ENCODE measurements at regions not wholly inside any gene's neighbourhood (a gene's known extent, or its start where the extent isn't known, plus 50 kb on each side); places are given as distances from the start of the nearest gene placed in this dataset.
"Not testable (repeated sequence)": the region's sequence is repeated elsewhere in the genome, so short reads cannot be mapped to it uniquely, and the experiment has no call there.

DNA sequence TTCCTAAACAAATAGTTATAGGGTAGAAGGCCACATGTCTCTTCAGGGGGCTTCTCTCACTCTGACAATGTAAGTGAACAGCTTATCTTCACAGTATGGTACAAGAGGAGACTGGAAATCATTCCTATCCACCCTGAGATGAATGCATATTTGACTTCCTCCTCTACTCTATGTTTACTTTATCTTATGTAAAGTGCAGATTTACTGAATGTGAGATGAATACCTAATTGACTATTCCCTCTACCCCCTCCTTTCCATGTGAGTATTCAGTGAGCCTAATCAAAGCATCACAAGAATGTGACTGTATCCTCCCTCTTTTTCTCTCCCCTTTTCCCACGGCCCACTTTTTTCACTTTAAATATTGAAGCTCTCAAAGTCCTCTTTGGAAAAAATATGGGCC lies 132.5 kb downstream of the BACH1 start:
- Mint-ChIP-seq H3K27me3 (ENCODE audit: low read depth) (no peaks in the 10 kb centered on the region), H3K27ac (no peak overlapping the region), H3K9me3 (no peaks in the 10 kb centered on the region), H3K36me3 (ENCODE audit: low read depth) (no peaks in the 10 kb centered on the region), H3K4me1 (ENCODE audit: low read depth) (peaks cover 15% of the 10 kb centered on the region), H3K4me3 (no peak overlapping the region)

DNA sequence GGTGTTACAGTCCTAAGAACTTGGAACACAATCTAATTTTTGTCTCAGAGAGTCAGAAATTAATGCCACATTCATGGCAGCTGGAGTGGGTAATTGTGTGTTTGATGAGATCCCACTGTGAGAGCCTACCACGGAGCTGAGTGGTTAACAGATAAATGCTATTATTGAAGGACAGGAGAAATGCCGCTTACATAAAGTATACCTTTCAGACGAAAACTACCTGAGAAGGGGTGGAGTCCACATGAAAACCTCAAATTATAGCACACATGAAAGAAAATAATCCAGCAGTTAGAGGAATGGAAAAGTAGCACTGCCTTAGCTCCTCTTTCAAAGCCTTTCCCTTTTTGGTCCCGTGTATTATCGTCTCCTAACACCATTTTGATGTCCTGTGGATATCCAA lies 133.0 kb downstream of the BACH1 start:
- Mint-ChIP-seq H3K4me3 (no peak overlapping the region), H3K9me3 (no peaks in the 10 kb centered on the region), H3K4me1 (ENCODE audit: low read depth) (peaks cover 20% of the 10 kb centered on the region), H3K27me3 (ENCODE audit: low read depth) (no peaks in the 10 kb centered on the region), H3K36me3 (ENCODE audit: low read depth) (peaks cover 2% of the 10 kb centered on the region), H3K27ac (no peak overlapping the region)

DNA sequence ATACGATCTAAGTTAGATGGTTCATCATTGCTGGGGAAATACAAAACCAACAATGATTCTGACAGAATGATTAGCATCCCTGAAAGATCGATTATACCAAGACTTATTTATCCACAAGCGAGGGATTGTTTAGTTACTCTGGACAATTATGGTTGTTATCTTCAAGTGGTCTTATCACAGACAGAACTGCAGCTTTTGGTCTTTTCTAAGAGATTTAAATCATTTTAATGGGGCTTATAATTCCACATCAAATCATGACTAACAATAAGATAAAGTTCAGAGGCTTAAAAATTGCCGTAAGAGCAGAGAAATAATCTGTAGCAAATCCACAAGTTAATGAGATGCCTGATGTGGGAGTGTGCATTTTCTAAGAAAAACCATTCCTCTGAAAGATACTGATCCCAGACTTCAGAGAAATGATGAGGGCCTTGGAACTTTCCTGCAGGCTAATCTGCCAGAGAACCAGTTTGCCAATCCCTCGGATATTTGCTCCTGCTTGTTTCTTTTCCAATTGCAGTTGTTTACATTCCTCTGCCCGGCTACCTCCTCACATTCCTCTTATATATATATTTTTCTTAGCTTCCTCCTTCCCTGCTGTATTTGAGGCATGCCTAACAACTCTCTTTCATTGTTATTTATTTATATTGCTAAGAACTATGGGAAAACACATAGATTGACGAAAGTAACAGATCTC lies 134.8 kb downstream of the BACH1 start:
- Mint-ChIP-seq H3K9me3 (no peaks in the 10 kb centered on the region), H3K27me3 (ENCODE audit: low read depth) (no peaks in the 10 kb centered on the region), H3K4me3 (no peak overlapping the region), H3K4me1 (ENCODE audit: low read depth) (peaks cover 20% of the 10 kb centered on the region), H3K36me3 (ENCODE audit: low read depth) (peaks cover 2% of the 10 kb centered on the region), H3K27ac (no peak overlapping the region)

DNA sequence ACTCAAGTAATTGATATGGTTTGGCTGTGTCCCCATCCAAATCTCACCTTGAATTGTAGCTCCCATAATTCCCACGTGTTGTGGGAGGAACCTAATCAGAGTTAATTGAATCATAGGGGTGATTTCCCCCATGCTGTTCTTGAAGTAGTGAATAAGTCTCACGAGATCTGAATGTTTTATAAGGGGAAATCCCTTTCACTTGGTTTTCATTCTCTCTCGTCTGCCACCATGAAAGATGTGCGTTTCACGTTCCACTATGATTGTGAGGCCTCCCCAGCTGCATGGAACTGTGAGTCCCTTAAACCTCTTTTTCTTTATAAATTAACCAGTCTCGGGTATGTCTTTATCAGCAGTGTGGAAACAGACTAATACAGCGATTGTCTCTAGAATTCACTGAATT lies 135.4 kb downstream of the BACH1 start:
- Mint-ChIP-seq H3K9me3 (no peaks in the 10 kb centered on the region), H3K27ac (no peak overlapping the region), H3K4me3 (no peak overlapping the region), H3K4me1 (ENCODE audit: low read depth) (peaks cover 20% of the 10 kb centered on the region), H3K27me3 (ENCODE audit: low read depth) (no peaks in the 10 kb centered on the region), H3K36me3 (ENCODE audit: low read depth) (peaks cover 2% of the 10 kb centered on the region)

DNA sequence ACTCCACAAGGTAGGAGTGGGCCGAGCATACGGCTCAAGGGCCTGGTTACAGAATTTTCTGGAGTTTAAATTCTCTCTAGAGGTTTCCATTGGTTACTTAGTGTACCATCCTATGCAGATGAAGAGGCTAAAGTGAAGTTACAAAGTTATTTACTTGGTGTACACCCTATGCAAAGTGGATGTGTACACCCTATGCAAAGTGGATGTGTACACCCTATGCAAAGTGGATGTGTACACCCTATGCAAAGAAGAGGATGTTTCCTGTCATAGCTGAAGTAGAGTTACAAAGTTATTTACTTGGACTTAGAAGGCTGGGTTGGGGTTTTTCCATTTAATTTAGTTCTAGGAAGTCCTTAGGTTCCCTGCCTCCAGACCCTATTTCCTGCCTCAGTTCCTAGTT lies 136.3 kb downstream of the BACH1 start:
- H3K27me3 Mint-ChIP-seq (ENCODE audit: low read depth); H3K9me3 Mint-ChIP-seq; H3K4me3 Mint-ChIP-seq; H3K36me3 Mint-ChIP-seq (ENCODE audit: low read depth); H3K27ac Mint-ChIP-seq: not testable (repeated sequence)
- H3K4me1 Mint-ChIP-seq (ENCODE audit: low read depth): peaks cover 20% of the 10 kb centered on the region

DNA sequence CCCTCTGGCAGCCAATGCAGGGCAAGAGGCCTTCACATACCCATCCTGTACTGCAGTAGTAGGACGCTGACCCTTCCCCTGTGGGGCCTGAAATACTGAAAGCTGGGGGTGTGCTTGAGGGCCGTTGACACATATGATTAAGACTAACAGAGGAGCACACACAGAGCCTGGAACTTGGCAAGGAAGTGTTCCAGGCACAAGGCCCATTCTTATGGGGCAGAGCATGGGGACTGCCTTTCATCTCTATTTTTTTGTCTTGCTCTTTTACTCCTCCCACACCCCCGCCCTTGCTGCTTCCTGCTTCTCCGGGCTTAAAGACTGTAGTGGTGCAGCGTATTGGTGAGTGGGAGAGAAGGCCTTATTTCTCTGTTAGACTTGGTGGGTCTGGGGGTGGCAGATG lies 137.4 kb downstream of the BACH1 start:
- H3K36me3 Mint-ChIP-seq (ENCODE audit: low read depth): peaks cover 2% of the 10 kb centered on the region
- no peaks in the 10 kb centered on the region for H3K9me3 Mint-ChIP-seq
- no peaks in the 10 kb centered on the region for H3K27me3 Mint-ChIP-seq (ENCODE audit: low read depth)
- H3K4me3 Mint-ChIP-seq: peak overlapping the region; percentile 54
- H3K4me1 Mint-ChIP-seq (ENCODE audit: low read depth): peaks cover 20% of the 10 kb centered on the region
- peak overlapping the region; percentile 55 for H3K27ac Mint-ChIP-seq

DNA sequence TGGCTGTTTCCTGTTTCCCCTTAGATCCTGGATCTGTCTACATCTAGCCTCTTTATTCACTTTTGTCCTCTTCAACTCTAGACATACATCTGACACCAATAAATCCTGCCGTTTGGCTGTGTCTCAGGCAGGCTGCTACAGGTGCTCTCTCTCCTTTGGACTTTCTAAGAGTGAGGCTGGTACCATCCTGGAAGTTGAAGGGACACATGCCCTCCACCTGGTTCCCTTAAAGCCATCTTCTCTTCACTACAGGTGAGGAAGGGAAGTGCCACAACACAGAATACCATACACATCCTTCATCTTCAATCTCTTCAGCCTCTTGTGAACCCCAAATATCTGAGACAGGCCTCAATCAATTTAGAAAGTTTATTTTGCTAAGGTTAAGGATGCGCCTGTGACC lies 137.9 kb downstream of the BACH1 start:
- peaks cover 2% of the 10 kb centered on the region for H3K36me3 Mint-ChIP-seq (ENCODE audit: low read depth)
- peaks cover 20% of the 10 kb centered on the region for H3K4me1 Mint-ChIP-seq (ENCODE audit: low read depth)
- H3K4me3 Mint-ChIP-seq: peak overlapping the region; percentile 54
- no peaks in the 10 kb centered on the region for H3K9me3 Mint-ChIP-seq
- H3K27me3 Mint-ChIP-seq (ENCODE audit: low read depth): no peaks in the 10 kb centered on the region
- H3K27ac Mint-ChIP-seq: peak overlapping the region; percentile 55

DNA sequence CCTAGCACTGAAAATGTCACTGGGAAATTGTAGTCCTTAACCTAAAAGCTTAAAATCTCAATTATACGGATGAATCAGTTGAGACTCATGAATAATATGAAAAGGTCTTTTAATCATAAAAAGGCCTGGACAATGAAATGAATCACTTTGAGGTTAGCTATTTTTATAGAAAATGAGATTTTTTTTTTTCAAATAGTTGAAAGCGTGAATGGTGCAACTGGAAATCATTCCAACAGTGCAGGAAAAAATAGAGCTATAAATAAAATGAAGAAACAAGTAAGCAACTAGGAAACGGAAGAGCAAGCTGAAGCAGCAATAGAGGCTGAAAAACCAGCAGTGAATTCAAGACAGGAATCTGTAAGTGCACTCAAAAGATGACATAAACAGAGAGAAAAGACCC lies 142.9 kb downstream of the BACH1 start:
- Mint-ChIP-seq H3K9me3 (no peaks in the 10 kb centered on the region), H3K27me3 (ENCODE audit: low read depth) (no peaks in the 10 kb centered on the region), H3K4me1 (ENCODE audit: low read depth) (peaks cover under 1% of the 10 kb centered on the region), H3K4me3 (no peak overlapping the region), H3K36me3 (ENCODE audit: low read depth) (peaks cover under 1% of the 10 kb centered on the region), H3K27ac (no peak overlapping the region)

DNA sequence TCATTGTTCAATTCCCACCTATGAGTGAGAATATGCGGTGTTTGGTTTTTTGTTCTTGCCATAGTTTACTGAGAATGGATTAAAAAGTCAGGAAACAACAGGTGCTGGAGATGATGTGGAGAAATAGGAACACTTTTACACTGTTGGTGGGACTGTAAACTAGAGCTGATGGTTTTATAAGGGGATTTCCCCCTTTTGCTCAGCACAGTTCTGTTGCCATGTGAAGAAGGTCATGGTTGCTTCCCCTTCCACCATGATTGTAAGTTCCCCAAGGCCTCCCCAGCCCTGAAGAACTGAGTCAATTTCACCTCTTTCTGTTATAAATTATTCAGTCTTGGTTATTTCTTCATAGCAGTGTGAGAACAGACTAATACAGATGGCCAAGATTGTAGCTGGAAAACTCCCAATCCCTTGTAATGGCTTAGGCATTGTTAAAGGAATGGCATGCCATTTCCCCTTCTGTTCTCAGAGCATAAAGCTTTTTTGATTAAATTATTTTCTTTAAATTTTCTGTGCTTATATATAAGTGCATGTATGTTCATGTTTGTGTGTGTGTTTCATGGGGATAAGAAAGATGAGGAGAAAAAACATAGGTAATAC lies 144.8 kb downstream of the BACH1 start:
- Mint-ChIP-seq H3K27me3 (ENCODE audit: low read depth) (no peaks in the 10 kb centered on the region), H3K4me1 (ENCODE audit: low read depth) (no peaks in the 10 kb centered on the region), H3K36me3 (ENCODE audit: low read depth) (no peaks in the 10 kb centered on the region), H3K9me3 (peaks cover 2% of the 10 kb centered on the region), H3K4me3 (no peak overlapping the region), H3K27ac (no peak overlapping the region)

DNA sequence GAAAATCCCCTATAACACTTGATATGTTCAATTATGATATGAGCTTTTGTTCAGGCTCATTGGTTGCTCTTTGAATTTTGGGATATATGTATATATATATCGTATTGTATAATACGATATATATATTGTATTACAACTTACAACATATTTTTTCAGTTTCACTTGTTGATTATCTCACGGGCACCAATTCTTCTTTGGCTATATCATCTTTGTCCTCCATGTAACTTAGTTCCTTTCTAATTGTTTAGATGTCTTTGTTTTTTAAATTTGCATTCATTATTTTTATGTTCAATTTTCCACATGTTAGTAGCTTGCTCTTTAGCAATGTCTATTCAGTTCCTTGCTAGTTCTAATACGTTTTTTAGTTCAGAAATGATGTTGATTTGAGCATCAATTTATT lies 150.0 kb downstream of the BACH1 start:
- Mint-ChIP-seq H3K36me3 (ENCODE audit: low read depth) (peaks cover 6% of the 10 kb centered on the region), H3K27me3 (ENCODE audit: low read depth) (no peaks in the 10 kb centered on the region), H3K9me3 (peaks cover 9% of the 10 kb centered on the region), H3K4me3 (no peak overlapping the region), H3K27ac (peak overlapping the region; percentile 90), H3K4me1 (ENCODE audit: low read depth) (peaks cover 12% of the 10 kb centered on the region)

DNA sequence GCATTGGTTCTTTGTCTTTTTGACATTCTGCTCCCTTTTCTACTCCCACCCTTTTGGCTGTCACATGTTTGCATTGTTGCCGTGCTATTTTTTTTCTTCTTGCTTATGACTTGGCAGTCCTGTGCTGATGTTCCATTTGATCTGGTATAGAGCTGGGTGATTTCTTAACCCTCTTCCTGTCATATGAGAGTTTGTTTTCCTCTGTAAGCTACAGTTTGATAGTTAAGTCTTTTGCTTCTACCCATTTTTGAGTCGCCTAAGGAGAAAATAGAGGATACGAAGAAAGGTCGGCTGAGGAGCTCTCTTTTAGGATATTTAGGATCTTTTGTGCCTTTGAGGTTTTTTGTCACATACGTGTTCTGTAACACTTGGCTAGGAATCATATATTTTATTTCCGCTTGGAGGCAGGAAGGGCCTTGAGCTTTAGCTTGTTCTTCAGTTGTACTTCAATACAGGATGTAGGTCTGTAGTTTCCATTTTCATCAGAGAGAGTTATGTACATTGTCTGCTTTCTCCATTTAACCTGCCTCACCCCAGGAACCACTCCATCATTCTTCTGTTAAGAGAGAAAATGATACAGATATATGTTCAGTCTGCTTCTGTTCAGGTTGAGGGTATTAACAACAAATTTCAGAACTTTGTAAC lies 150.7 kb downstream of the BACH1 start:
- Mint-ChIP-seq H3K9me3 (peaks cover 9% of the 10 kb centered on the region), H3K4me3 (peak overlapping the region; percentile 43), H3K4me1 (ENCODE audit: low read depth) (peaks cover 12% of the 10 kb centered on the region), H3K27ac (peak overlapping the region; percentile 90), H3K36me3 (ENCODE audit: low read depth) (peaks cover 6% of the 10 kb centered on the region), H3K27me3 (ENCODE audit: low read depth) (no peaks in the 10 kb centered on the region)

DNA sequence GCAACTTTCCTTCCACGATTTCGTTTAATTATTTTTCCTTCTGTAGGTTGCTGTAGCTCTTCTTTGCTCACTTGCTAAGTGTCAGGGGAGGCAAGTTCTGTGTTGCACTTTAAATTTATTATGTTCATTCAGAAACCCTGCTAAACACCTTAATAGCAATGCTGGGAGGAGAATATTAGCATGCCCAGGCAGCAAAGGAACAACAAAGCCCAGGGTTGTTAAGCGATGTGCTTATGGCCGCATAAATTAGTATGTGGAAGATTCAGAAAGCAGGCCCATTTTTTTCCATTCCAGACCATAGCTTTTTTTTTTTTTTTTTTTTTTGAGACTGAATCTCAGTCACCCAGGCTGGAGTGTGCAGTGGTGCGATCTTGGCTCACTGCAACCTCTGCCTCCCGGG lies 151.3 kb downstream of the BACH1 start:
- Mint-ChIP-seq H3K4me1 (ENCODE audit: low read depth) (peaks cover 12% of the 10 kb centered on the region), H3K4me3 (no peak overlapping the region), H3K27ac (peak overlapping the region; percentile 90), H3K9me3 (peaks cover 9% of the 10 kb centered on the region), H3K27me3 (ENCODE audit: low read depth) (no peaks in the 10 kb centered on the region), H3K36me3 (ENCODE audit: low read depth) (peaks cover 6% of the 10 kb centered on the region)

DNA sequence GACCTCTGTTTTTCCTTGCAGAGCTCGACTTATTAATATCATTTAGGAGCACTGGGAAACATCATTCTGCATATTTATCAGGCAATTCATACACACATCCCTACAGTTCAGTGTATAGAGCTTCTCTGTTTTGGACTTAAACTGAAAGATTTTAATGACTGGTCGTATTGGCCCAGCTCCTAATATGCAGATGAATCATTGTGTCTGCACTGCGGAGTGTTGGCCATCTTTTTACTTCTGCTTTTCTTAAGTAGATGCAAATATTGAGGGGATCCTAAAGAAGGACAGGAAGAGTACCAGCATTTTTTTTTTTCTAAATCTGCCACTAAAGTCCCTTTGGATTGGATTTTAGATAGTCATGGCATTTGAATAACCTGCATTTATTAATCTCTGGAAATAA lies 154.8 kb downstream of the BACH1 start:
- Mint-ChIP-seq H3K4me3 (no peak overlapping the region), H3K4me1 (ENCODE audit: low read depth) (peaks cover 12% of the 10 kb centered on the region), H3K27me3 (ENCODE audit: low read depth) (no peaks in the 10 kb centered on the region), H3K36me3 (ENCODE audit: low read depth) (peaks cover 6% of the 10 kb centered on the region), H3K9me3 (peaks cover 7% of the 10 kb centered on the region), H3K27ac (no peak overlapping the region)

DNA sequence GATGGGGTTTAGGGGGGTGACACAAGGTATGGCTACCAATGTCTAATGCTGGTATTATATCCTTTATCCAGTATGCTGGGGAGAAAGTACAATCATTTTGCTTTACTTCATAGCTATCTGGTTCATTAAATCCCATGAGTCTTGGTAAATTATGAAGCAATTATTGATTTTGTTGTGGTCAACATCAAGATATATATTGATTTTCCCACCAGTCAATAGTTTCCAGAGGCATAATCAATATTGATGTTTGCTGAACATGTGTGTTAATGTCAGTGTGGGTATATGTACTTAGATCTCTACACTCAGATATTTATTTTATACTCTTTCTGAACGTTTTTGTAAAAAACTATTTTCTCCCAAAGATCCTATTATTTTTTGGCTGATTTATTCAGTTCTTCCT lies 155.5 kb downstream of the BACH1 start:
- Mint-ChIP-seq H3K27ac (no peak overlapping the region), H3K9me3 (peaks cover 2% of the 10 kb centered on the region), H3K36me3 (ENCODE audit: low read depth) (peaks cover 1% of the 10 kb centered on the region), H3K4me1 (ENCODE audit: low read depth) (peaks cover 8% of the 10 kb centered on the region), H3K27me3 (ENCODE audit: low read depth) (no peaks in the 10 kb centered on the region), H3K4me3 (no peak overlapping the region)

DNA sequence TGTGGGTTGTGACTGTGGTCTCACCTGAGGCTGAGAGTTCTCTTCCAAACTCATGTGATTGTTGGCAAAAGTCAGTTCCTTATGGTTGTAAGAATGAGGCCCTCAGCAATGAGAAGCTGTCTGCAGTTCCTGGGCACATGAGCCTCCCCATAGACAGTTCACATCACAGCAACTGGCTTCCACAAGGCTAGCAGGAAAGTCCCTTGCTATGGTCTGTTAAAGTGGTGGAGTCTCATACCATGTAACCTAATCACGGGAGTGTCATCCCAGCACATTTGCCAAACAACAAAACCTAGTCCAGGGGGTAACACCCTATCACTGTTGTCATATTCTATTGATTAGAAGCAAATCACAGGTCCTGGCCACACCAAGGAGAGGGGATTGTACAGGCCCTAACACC lies 163.8 kb downstream of the BACH1 start:
- H3K36me3 Mint-ChIP-seq (ENCODE audit: low read depth): no peaks in the 10 kb centered on the region
- H3K27ac Mint-ChIP-seq: no peak overlapping the region
- no peak overlapping the region for H3K4me3 Mint-ChIP-seq
- H3K9me3 Mint-ChIP-seq: no peaks in the 10 kb centered on the region
- no peaks in the 10 kb centered on the region for H3K27me3 Mint-ChIP-seq (ENCODE audit: low read depth)
- H3K4me1 Mint-ChIP-seq (ENCODE audit: low read depth): no peaks in the 10 kb centered on the region

Data from T-helper 1 cell treated with Interleukin-12 subunit alpha and Interleukin-12 subunit beta and Interleukin-4 antibody, amounts not matched to agents 30 μg/mL and 1 μg/mL, for 36 hours (primary cell).